A549 (cell line): ENCODE measurements at regions not wholly inside any gene's neighbourhood (a gene's known extent, or its start where the extent isn't known, plus 50 kb on each side); places are given as distances from the start of the nearest gene placed in this dataset.

Source experiments
- ATAC-seq, 2 experiments: fragments of 200-7000 bp in 1 of 2; fragments of >200 bp in 1 of 2; cut with Nextera tagmentation in 1 of 2; cut with Tn5 transposase in 1 of 2; 3 replicates each; pipeline versions ENCODE4 v1.8.0 to v1.9.1; 2018 to 2020; ENCODE audit warnings: mild to moderate bottlenecking in 1 of 2, moderate library complexity in 1 of 2
- CTCF ChIA-PET: fragments of 300-600 bp; sonication (Branson Sonifier 250); formaldehyde crosslinking; extraction: SDS; loops from one replicate; lab custom pipeline; 2021; ENCODE audit warnings: antibody characterized with exemption, inconsistent platforms; lab: Yijun Ruan, JAX
- POLR2A ChIA-PET: fragments of 350-600 bp; formaldehyde crosslinking; extraction: SDS; loops from one replicate; lab custom pipeline; 2021; ENCODE audit warnings: antibody characterized with exemption, inconsistent platforms; lab: Yijun Ruan, JAX
- DNase-seq, 2 experiments: peaks; one replicate each; pipeline versions ENCODE4 v3.0.0 to v3.0.0-alpha.2; 2011 to 2016; ENCODE audit warnings: low read depth in 1 of 2, low spot score in 1 of 2
- FAIRE-seq: peaks from 2 replicates; lab custom pipeline; 2011; peaks lifted over from hg19 to GRCh38; lab: Jason Lieb, UNC
- H3K27ac ChIP-seq, 2 experiments: fragments of >200 bp; sonication (Bioruptor Twin); formaldehyde crosslinking; 3 replicates each; pipeline ENCODE4 v1.5.1; 2016 to 2017
- H3K4me1 ChIP-seq: fragments of >200 bp; sonication (Bioruptor Twin); formaldehyde crosslinking; 3 replicates; pipeline ENCODE4 v1.6.1; 2016
- H3K4me2 ChIP-seq: fragments of >200 bp; sonication (Bioruptor Twin); formaldehyde crosslinking; 3 replicates; pipeline ENCODE4 v1.6.1; 2016
- H3K4me3 ChIP-seq: fragments of >200 bp; sonication (Bioruptor Twin); formaldehyde crosslinking; 3 replicates; pipeline ENCODE4 v1.5.1; 2016
- H3K9me3 ChIP-seq: fragments of >200 bp; sonication (Bioruptor Twin); formaldehyde crosslinking; 3 replicates; pipeline ENCODE4 v1.6.1; 2016
- CBX8 ChIP-seq: fragments of 200-600 bp; sonication (generic); IDR thresholded peaks from 2 replicates; pipeline ENCODE4 v1.6.1; 2016
- CEBPB ChIP-seq, 2 experiments: fragments of >200 bp in 1 of 2; sonication (Bioruptor Twin) in 1 of 2; formaldehyde crosslinking in 1 of 2; IDR thresholded peaks; 2 replicates each; pipeline ENCODE4 v1.6.1; 2012 to 2016
- EHF ChIP-seq: fragments of 250-450 bp; sonication (Bioruptor Pico); IDR thresholded peaks from 2 replicates; pipeline ENCODE4 v1.5.0; 2020; ENCODE audit warnings: mild to moderate bottlenecking
- ELK1 ChIP-seq: fragments of 150-350 bp; IDR thresholded peaks from 2 replicates; pipeline ENCODE4 v1.6.1; 2014; ENCODE audit warnings: low read depth, mild to moderate bottlenecking, low read length
- FOSB ChIP-seq: fragments of 250-450 bp; sonication (Bioruptor Pico); IDR thresholded peaks from 2 replicates; pipeline ENCODE4 v1.5.0; 2020; ENCODE audit warnings: mild to moderate bottlenecking, moderate library complexity
- FOSL2 ChIP-seq, 2 experiments: fragments of 450-650 bp in 1 of 2; fragments of >200 bp in 1 of 2; sonication (Bioruptor Twin) in 1 of 2; formaldehyde crosslinking; IDR thresholded peaks; 2 replicates each; pipeline versions ENCODE4 v1.5.0 to v1.6.1; 2016 to 2020; ENCODE audit warnings: mild to moderate bottlenecking in 1 of 2, moderate library complexity in 1 of 2
- GATA3 ChIP-seq: IDR thresholded peaks from 2 replicates; pipeline ENCODE4 v1.6.1; 2012; ENCODE audit warnings: borderline replicate concordance
- HDAC2 ChIP-seq: fragments of 200-600 bp; sonication (generic); IDR thresholded peaks from 2 replicates; pipeline ENCODE4 v1.6.1; 2016
- HES2 ChIP-seq: fragments of >200 bp; sonication (Bioruptor Twin); formaldehyde crosslinking; IDR thresholded peaks from 2 replicates; pipeline ENCODE4 v1.6.1; 2016
- HEYL ChIP-seq: fragments of 250-450 bp; sonication (Bioruptor Pico); IDR thresholded peaks from 2 replicates; pipeline ENCODE4 v1.8.0; 2021; ENCODE audit warnings: mild to moderate bottlenecking, moderate library complexity
- HOXA7 ChIP-seq: fragments of 250-450 bp; sonication (Bioruptor Pico); IDR thresholded peaks from 2 replicates; pipeline ENCODE4 v1.5.0; 2020; ENCODE audit warnings: mild to moderate bottlenecking, moderate library complexity
- KDM1A ChIP-seq: fragments of 200-600 bp; sonication (generic); IDR thresholded peaks from 2 replicates; pipeline ENCODE4 v1.6.1; 2016; ENCODE audit warnings: low read depth, mild to moderate bottlenecking
- KDM5A ChIP-seq: fragments of 200-600 bp; sonication (generic); IDR thresholded peaks from 2 replicates; pipeline ENCODE4 v1.6.1; 2016; ENCODE audit warnings: antibody characterized with exemption, mild to moderate bottlenecking
- MAFK ChIP-seq: fragments of 450-650 bp; IDR thresholded peaks from 2 replicates; pipeline ENCODE4 v1.6.1; 2014; ENCODE audit not compliant: partially characterized antibody
- NPAS2 ChIP-seq: fragments of 250-450 bp; sonication (Bioruptor Pico); IDR thresholded peaks from 2 replicates; pipeline ENCODE4 v1.8.0; 2022; ENCODE audit warnings: mild to moderate bottlenecking, moderate library complexity, borderline replicate concordance
- PBX3 ChIP-seq: IDR thresholded peaks from 2 replicates; pipeline ENCODE4 v1.6.1; 2012
- PHF8 ChIP-seq: fragments of 200-600 bp; sonication (generic); IDR thresholded peaks from 2 replicates; pipeline ENCODE4 v1.6.1; 2016; ENCODE audit warnings: low read depth, mild to moderate bottlenecking, antibody characterized with exemption, moderate library complexity, borderline replicate concordance
- POLR2A ChIP-seq: IDR thresholded peaks from 2 replicates; pipeline ENCODE4 v1.6.1; 2012; ENCODE audit warnings: mild to moderate bottlenecking, low read length
- RARB ChIP-seq: fragments of 250-450 bp; sonication (Bioruptor Pico); IDR thresholded peaks from 2 replicates; pipeline ENCODE4 v1.8.0; 2021; ENCODE audit warnings: mild to moderate bottlenecking, moderate library complexity
- ZC3H11A ChIP-seq: fragments of 450-650 bp; IDR thresholded peaks from 2 replicates; pipeline ENCODE4 v1.6.1; 2014; ENCODE audit warnings: antibody characterized with exemption, mild to moderate bottlenecking
- ZNF302 ChIP-seq: fragments of 250-450 bp; sonication (Bioruptor Pico); IDR thresholded peaks from 2 replicates; pipeline ENCODE4 v1.9.0; 2021; ENCODE audit warnings: inconsistent platforms, mild to moderate bottlenecking, moderate library complexity
- WGBS: methylation state at CpG from one replicate; pipeline ENCODE4 v1.1.6; 2017; ENCODE audit errors: missing lambda C conversion rate; 5-methylcytosine and 5-hydroxymethylcytosine counted together
- TF ChIP-seq, protein P1 (sequence below): fragments of >200 bp; sonication (Bioruptor Twin); formaldehyde crosslinking; IDR thresholded peaks from 3 replicates; pipeline ENCODE4 v1.5.1; 2016
- TF ChIP-seq, protein P2 (sequence below): fragments of 250-450 bp; sonication (Bioruptor Pico); IDR thresholded peaks from 2 replicates; pipeline ENCODE4 v1.5.0; 2021; ENCODE audit warnings: mild to moderate bottlenecking, moderate library complexity, borderline replicate concordance
- TF ChIP-seq, protein P3 (sequence below): fragments of 450-650 bp; IDR thresholded peaks from 2 replicates; pipeline ENCODE4 v1.6.1; 2014; ENCODE audit warnings: antibody characterized with exemption

GRCh38 chr17:13372432-13372831 lies 229.3 kb downstream of the HS3ST3A1 start (continued):
- TF ChIP-seq, protein P1, sequence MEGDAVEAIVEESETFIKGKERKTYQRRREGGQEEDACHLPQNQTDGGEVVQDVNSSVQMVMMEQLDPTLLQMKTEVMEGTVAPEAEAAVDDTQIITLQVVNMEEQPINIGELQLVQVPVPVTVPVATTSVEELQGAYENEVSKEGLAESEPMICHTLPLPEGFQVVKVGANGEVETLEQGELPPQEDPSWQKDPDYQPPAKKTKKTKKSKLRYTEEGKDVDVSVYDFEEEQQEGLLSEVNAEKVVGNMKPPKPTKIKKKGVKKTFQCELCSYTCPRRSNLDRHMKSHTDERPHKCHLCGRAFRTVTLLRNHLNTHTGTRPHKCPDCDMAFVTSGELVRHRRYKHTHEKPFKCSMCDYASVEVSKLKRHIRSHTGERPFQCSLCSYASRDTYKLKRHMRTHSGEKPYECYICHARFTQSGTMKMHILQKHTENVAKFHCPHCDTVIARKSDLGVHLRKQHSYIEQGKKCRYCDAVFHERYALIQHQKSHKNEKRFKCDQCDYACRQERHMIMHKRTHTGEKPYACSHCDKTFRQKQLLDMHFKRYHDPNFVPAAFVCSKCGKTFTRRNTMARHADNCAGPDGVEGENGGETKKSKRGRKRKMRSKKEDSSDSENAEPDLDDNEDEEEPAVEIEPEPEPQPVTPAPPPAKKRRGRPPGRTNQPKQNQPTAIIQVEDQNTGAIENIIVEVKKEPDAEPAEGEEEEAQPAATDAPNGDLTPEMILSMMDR = no peak
- TF ChIP-seq HEYL (no peak), ZC3H11A (no peak), RARB (no peak), CEBPB (IDR thresholded peaks at IDR 0.05) (no peak), HDAC2 (no peak), POLR2A (no peak)

DNA sequence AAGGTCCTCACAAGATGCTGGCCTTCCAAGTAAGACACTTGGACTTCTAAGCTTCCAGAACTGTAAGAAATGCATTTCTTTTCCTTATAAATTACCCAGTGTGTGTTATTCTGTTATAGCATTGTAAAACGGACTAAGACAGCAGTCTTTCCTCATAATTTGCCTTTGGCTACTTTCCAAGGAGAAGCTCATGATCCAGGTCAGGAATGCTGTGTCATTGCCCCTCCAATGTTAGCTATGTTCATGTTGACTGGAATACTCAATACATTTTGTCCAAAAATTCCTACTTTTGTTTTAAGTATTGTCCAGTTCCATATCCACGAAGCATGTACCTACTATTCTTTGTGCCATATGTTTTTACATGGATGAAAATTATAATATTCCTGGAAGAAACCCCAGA lies 234.6 kb downstream of the HS3ST3A1 start:
- TF ChIP-seq MAFK = peak; percentile 6
- no peak for TF ChIP-seq GATA3
- DNase-seq (no peak), ATAC-seq (no peak), FAIRE-seq (no peak)
- Histone ChIP-seq H3K4me1 (no peaks in the 10 kb centered on the region), H3K4me2 (no peak overlapping the region), H3K9me3 (0 out of 3 replicates have a peak, but pooled peaks cover 3% of the 10 kb centered on the region), H3K4me3 (no peak overlapping the region), H3K27ac (no peak overlapping the region)
- CTCF ChIA-PET = no interaction called here
- 4% methylated on average over 2 of the region's 2 CpGs for WGBS
- POLR2A ChIA-PET = no interaction called here

DNA sequence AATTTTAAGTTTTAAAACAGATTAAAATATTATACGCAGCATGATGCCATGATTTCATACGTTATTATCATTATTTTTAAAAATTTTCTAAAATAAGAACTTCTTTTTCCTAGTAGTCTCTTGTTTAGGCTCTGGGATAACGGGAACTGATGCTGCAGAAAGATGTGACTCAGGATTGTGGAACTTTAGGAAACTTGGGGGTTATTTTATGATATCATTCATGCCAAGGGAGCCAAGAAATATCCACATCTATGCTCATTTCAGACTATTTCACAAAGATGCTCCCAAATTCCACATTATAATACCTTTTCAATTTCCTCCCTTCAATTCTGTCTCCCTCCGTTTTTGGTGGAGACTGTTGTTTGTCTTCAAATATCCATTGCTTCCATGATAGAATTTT lies 236.4 kb downstream of the HS3ST3A1 start:
- no peak for FAIRE-seq
- H3K27ac ChIP-seq = no peak overlapping the region
- ChIA-PET POLR2A (no interaction called here), CTCF (interaction anchor here (1.5 kb wide), 1 partner anchor 10 kb away, joined by 5 read pairs; no protein-coding TSS in a partner anchor)
- H3K4me2 ChIP-seq = no peak overlapping the region
- TF ChIP-seq PBX3 (no peak), CBX8 (no peak), KDM5A (no peak), GATA3 (no peak), EHF (no peak), CEBPB (IDR thresholded peaks at IDR 0.05) (no peak), FOSB (CRISPR knock-in tag) (no peak), ELK1 (no peak), FOSL2 (IDR thresholded peaks at IDR 0.05) (no peak), FOSL2 (CRISPR knock-in tag; IDR thresholded peaks at IDR 0.05) (no peak), NPAS2 (no peak), PHF8 (no peak), HOXA7 (no peak), HES2 (no peak), ZNF302 (CRISPR knock-in tag) (no peak), KDM1A (no peak), ZC3H11A (no peak), POLR2A (no peak)
- TF ChIP-seq, protein P2, sequence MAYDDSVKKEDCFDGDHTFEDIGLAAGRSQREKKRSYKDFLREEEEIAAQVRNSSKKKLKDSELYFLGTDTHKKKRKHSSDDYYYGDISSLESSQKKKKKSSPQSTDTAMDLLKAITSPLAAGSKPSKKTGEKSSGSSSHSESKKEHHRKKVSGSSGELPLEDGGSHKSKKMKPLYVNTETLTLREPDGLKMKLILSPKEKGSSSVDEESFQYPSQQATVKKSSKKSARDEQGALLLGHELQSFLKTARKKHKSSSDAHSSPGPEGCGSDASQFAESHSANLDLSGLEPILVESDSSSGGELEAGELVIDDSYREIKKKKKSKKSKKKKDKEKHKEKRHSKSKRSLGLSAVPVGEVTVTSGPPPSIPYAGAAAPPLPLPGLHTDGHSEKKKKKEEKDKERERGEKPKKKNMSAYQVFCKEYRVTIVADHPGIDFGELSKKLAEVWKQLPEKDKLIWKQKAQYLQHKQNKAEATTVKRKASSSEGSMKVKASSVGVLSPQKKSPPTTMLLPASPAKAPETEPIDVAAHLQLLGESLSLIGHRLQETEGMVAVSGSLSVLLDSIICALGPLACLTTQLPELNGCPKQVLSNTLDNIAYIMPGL = no peak
- TF ChIP-seq, protein P3, sequence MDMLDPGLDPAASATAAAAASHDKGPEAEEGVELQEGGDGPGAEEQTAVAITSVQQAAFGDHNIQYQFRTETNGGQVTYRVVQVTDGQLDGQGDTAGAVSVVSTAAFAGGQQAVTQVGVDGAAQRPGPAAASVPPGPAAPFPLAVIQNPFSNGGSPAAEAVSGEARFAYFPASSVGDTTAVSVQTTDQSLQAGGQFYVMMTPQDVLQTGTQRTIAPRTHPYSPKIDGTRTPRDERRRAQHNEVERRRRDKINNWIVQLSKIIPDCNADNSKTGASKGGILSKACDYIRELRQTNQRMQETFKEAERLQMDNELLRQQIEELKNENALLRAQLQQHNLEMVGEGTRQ = no peak
- no peak for DNase-seq
- H3K9me3 ChIP-seq = 0 out of 3 replicates have a peak, but pooled peaks cover 3% of the 10 kb centered on the region
- no peak overlapping the region for H3K4me3 ChIP-seq
- no peak for ATAC-seq
- no peaks in the 10 kb centered on the region for H3K4me1 ChIP-seq
- 27% methylated on average over 4 of the region's 4 CpGs for WGBS
